ENCODE measurements at regions not wholly inside any gene's neighbourhood (a gene's known extent, or its start where the extent isn't known, plus 50 kb on each side); places are given as distances from the start of the nearest gene placed in this dataset.

DNA sequence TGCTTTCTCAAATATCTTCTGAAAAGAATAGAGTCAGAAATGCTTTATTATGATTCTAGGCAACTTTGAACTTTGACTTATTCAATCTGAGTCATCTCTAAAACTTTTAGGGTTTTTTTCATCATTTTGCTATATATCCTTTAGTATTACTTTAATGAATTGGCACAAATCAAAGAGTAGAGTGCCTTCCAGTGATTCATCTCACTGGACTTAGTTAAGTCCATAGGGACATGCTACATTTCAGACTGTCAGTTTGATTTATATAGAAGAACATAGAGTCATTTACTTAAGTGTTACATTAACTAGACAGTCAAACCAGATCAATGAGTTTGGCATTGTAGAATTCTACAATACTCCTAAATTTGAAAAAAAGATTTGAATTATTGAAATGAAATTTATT is 1235.7 kb upstream of the MAP3K7 start:
- DNase-seq, result no peak
- no peaks in the 10 kb centered on the region for H3K9me3 Mint-ChIP-seq
- Histone ChIP-seq H2BK12ac (ENCODE audit: insufficient read length, low read depth, low read length) (no peak overlapping the region), H2AK5ac (ENCODE audit: insufficient read length, low read length) (no peak overlapping the region), H2BK5ac (ENCODE audit: insufficient read length, low read length) (no peak overlapping the region), H3K9me3 (ENCODE audit: control insufficient read depth, low read depth, low read length) (no peaks in the 10 kb centered on the region), H2AFZ (ENCODE audit: low read length) (no peak overlapping the region), H3K9ac (ENCODE audit: extremely low read depth, insufficient read length, low read length) (no peak overlapping the region), H4K91ac (ENCODE audit: insufficient read length, low read depth, low read length) (no peak overlapping the region), H2BK15ac (ENCODE audit: low read depth, low read length) (no peak overlapping the region), H3T11ph (ENCODE audit: low read length) (no peak overlapping the region), H4K20me1 (ENCODE audit: control insufficient read depth, insufficient read depth, insufficient read length) (no peaks in the 10 kb centered on the region), H4K8ac (replicated peaks; ENCODE audit: insufficient read length, low read depth, low read length) (no peak overlapping the region), H3K27ac (ENCODE audit: insufficient read length, low read depth, low read length) (no peak overlapping the region), H3K23ac (ENCODE audit: insufficient read length, low read depth, low read length) (no peak overlapping the region), H3K23me2 (ENCODE audit: insufficient read length, low read depth, low read length, poor library complexity, severe bottlenecking) (no peaks in the 10 kb centered on the region), H3K79me1 (ENCODE audit: insufficient read depth, low read depth, low read length, poor library complexity, severe bottlenecking) (no peaks in the 10 kb centered on the region), H3K18ac (ENCODE audit: insufficient read length, low read depth, low read length) (no peak overlapping the region), H2BK120ac (ENCODE audit: low read depth, low read length, poor library complexity, severe bottlenecking) (no peak overlapping the region), H2BK20ac (ENCODE audit: low read depth, low read length, poor library complexity, severe bottlenecking) (no peak overlapping the region), H3K79me2 (ENCODE audit: insufficient read depth, low read length) (no peaks in the 10 kb centered on the region), H3K27me3 (ENCODE audit: insufficient read depth, low read length) (no peaks in the 10 kb centered on the region), H4K5ac (ENCODE audit: insufficient read length, low read depth, low read length) (no peak overlapping the region), H3K4ac (ENCODE audit: low read depth, low read length) (no peak overlapping the region), H3K4me2 (ENCODE audit: insufficient read depth, insufficient read length, low read length) (no peak overlapping the region), H3K4me1 (ENCODE audit: insufficient read depth, low read length) (no peaks in the 10 kb centered on the region), H3K56ac (ENCODE audit: insufficient read length, low read depth, low read length) (no peak overlapping the region), H3K14ac (ENCODE audit: insufficient read depth, low read length) (no peak overlapping the region)
- no peak overlapping the region for H3K4me3 Mint-ChIP-seq
- no peaks in the 10 kb centered on the region for H3K4me1 Mint-ChIP-seq
- H3K27ac Mint-ChIP-seq, result no peak overlapping the region
- TF ChIP-seq, protein P1, sequence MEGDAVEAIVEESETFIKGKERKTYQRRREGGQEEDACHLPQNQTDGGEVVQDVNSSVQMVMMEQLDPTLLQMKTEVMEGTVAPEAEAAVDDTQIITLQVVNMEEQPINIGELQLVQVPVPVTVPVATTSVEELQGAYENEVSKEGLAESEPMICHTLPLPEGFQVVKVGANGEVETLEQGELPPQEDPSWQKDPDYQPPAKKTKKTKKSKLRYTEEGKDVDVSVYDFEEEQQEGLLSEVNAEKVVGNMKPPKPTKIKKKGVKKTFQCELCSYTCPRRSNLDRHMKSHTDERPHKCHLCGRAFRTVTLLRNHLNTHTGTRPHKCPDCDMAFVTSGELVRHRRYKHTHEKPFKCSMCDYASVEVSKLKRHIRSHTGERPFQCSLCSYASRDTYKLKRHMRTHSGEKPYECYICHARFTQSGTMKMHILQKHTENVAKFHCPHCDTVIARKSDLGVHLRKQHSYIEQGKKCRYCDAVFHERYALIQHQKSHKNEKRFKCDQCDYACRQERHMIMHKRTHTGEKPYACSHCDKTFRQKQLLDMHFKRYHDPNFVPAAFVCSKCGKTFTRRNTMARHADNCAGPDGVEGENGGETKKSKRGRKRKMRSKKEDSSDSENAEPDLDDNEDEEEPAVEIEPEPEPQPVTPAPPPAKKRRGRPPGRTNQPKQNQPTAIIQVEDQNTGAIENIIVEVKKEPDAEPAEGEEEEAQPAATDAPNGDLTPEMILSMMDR (conservative IDR thresholded peaks at IDR 0.05), result no peak
- H3K27me3 Mint-ChIP-seq (ENCODE audit: low read depth), result no peaks in the 10 kb centered on the region
- no peaks in the 10 kb centered on the region for H3K36me3 Mint-ChIP-seq (ENCODE audit: insufficient read depth in 1 of 3, low read depth in 3 of 3)

Data from H9 (cell line).